Gastrocnemius medialis (tissue), 4 donors: ENCODE measurements at regions not wholly inside any gene's neighbourhood (a gene's known extent, or its start where the extent isn't known, plus 50 kb on each side); places are given as distances from the start of the nearest gene placed in this dataset.

ENCODE experiments used
- POLR2A ChIP-seq, 2 donors: fragments of 450-650 bp; IDR thresholded peaks; one replicate each; pipeline ENCODE4 v1.6.1; 2017; ENCODE audit warnings: antibody characterized with exemption in 2 of 2, mild to moderate bottlenecking in 2 of 2, moderate library complexity in 2 of 2
- TF ChIP-seq, protein P1 (sequence below), 5 experiments: fragments of 450-650 bp in 3 of 5; fragments of 200-600 bp in 2 of 5; sonication (generic) in 2 of 5; IDR thresholded peaks in 4 of 5; conservative IDR thresholded peaks in 1 of 5; 1 replicate in 4 of 5; 2 replicates in 1 of 5; pipeline ENCODE4 v1.5.1; 2016 to 2019; ENCODE audit warnings: antibody characterized with exemption in 5 of 5, mild to moderate bottlenecking in 3 of 5, moderate library complexity in 3 of 5

DNA sequence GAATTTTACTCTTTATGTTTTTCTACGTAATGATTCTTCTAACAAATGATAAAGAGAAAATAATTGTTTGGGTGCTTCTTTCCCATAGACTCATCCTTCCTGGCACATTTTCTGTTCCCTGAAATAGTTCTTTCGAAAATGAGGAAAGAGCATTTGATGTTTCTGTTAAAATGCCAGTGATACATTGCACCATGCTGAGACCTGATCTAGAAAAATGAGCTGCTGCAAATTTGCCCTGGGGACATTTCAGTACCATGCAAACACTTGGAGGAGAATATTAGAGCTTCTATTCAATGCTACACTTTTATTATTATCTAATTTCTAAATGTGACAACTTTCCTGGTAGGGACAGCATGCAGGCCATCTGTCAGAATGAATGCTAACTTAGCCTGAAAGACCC is 83.3 kb downstream of the C4orf33 start:
- TF ChIP-seq, protein P1, sequence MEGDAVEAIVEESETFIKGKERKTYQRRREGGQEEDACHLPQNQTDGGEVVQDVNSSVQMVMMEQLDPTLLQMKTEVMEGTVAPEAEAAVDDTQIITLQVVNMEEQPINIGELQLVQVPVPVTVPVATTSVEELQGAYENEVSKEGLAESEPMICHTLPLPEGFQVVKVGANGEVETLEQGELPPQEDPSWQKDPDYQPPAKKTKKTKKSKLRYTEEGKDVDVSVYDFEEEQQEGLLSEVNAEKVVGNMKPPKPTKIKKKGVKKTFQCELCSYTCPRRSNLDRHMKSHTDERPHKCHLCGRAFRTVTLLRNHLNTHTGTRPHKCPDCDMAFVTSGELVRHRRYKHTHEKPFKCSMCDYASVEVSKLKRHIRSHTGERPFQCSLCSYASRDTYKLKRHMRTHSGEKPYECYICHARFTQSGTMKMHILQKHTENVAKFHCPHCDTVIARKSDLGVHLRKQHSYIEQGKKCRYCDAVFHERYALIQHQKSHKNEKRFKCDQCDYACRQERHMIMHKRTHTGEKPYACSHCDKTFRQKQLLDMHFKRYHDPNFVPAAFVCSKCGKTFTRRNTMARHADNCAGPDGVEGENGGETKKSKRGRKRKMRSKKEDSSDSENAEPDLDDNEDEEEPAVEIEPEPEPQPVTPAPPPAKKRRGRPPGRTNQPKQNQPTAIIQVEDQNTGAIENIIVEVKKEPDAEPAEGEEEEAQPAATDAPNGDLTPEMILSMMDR (IDR thresholded peaks at IDR 0.05 in 4 of 5, conservative IDR thresholded peaks at IDR 0.05 in 1 of 5), result no peak
- TF ChIP-seq POLR2A (IDR thresholded peaks at IDR 0.05), result no peak
